ENCODE measurements at regions not wholly inside any gene's neighbourhood (a gene's known extent, or its start where the extent isn't known, plus 50 kb on each side); places are given as distances from the start of the nearest gene placed in this dataset.
"Not testable (repeated sequence)": the region's sequence is repeated elsewhere in the genome, so short reads cannot be mapped to it uniquely, and the experiment has no call there.

DNA sequence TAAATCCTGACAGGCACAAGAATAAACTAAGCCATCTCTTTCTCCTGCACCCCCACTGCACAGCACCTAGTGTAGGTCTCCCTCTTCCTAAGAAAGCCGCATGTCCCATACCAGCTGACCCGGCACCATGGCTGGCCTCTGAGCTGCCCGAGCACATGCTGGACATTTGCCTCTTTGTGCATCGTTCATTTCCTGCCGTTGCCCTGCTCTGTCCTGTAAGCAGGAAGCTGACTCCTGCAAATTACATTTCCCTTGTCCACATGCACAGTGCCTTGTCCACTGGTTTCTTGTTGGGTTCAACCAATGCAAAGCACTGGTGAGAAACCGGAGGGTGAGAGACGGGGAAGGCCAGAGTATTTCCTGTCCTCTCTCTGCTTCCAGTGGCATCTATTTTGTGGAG, 71.6 kb upstream of the PLGLB1 start:
- H3K27me3 ChIP-seq (replicated peaks in 2 of 5; ENCODE audit: control insufficient read depth in 4 of 5, insufficient read depth in 5 of 5, low read length in 4 of 5); H3K4me3 ChIP-seq (ENCODE audit: control insufficient read depth in 1 of 7, extremely low read depth in 1 of 7, insufficient read depth in 4 of 7, low read depth in 2 of 7, low read length in 6 of 7); CTCF ChIA-PET; H3K36me3 ChIP-seq (ENCODE audit: control insufficient read depth in 4 of 4, insufficient read depth in 4 of 4, low read length in 3 of 4); H3K9me3 ChIP-seq (ENCODE audit: control extremely low read depth in 1 of 5, control insufficient read depth in 4 of 5, insufficient read depth in 2 of 5, low read depth in 1 of 5, low read length in 4 of 5); H3K27ac ChIP-seq (ENCODE audit: insufficient read depth in 1 of 2, low read depth in 1 of 2, low read length in 2 of 2, poor library complexity in 1 of 2, severe bottlenecking in 2 of 2); POLR2A ChIA-PET; DNase-seq; H3K4me1 ChIP-seq (ENCODE audit: control extremely low read depth in 1 of 4, control insufficient read depth in 4 of 4, insufficient read depth in 4 of 4, low read length in 3 of 4): not testable (repeated sequence)
- WGBS (ENCODE audit: insufficient coverage), result no CpG with 5 or more reads among the region's 7 CpGs

GRCh38 chr2:87093937-87094529, 72.4 kb upstream of the PLGLB1 start:
- H3K4me3 ChIP-seq (ENCODE audit: control insufficient read depth in 1 of 7, extremely low read depth in 1 of 7, insufficient read depth in 4 of 7, low read depth in 2 of 7, low read length in 6 of 7); CTCF ChIA-PET; POLR2A ChIA-PET: not testable (repeated sequence)

DNA sequence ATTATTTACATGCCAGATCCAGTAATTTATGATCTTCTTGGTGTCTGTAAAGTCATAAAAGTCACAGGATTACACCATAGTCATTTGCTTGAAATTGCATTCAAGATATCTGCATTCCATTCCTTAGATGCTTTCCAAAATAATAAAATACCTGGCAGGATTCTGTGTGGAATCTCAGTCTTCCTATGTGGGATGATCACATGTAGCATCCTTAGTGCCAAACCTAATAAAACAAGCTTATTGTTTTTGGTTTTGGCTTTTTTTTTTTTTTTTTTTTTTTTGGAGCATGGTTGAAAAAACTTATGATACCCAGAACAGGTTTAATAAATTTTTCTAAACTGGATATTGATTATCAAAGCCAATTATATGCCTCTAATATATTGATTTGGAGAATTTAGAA, 74.2 kb upstream of the PLGLB1 start:
- POLR2A ChIA-PET; H3K27me3 ChIP-seq (replicated peaks in 2 of 5; ENCODE audit: control insufficient read depth in 4 of 5, insufficient read depth in 5 of 5, low read length in 4 of 5); H3K4me1 ChIP-seq (ENCODE audit: control extremely low read depth in 1 of 4, control insufficient read depth in 4 of 4, insufficient read depth in 4 of 4, low read length in 3 of 4); H3K4me3 ChIP-seq (ENCODE audit: control insufficient read depth in 1 of 7, extremely low read depth in 1 of 7, insufficient read depth in 4 of 7, low read depth in 2 of 7, low read length in 6 of 7); H3K27ac ChIP-seq (ENCODE audit: insufficient read depth in 1 of 2, low read depth in 1 of 2, low read length in 2 of 2, poor library complexity in 1 of 2, severe bottlenecking in 2 of 2); H3K36me3 ChIP-seq (ENCODE audit: control insufficient read depth in 4 of 4, insufficient read depth in 4 of 4, low read length in 3 of 4); DNase-seq; H3K9me3 ChIP-seq (ENCODE audit: control extremely low read depth in 1 of 5, control insufficient read depth in 4 of 5, insufficient read depth in 2 of 5, low read depth in 1 of 5, low read length in 4 of 5); CTCF ChIA-PET: not testable (repeated sequence)

More at GRCh38 chr2:87093937-87094529, 72.4 kb upstream of the PLGLB1 start:
- not testable (repeated sequence) for H3K27me3 ChIP-seq (replicated peaks in 2 of 5; ENCODE audit: control insufficient read depth in 4 of 5, insufficient read depth in 5 of 5, low read length in 4 of 5); H3K36me3 ChIP-seq (ENCODE audit: control insufficient read depth in 4 of 4, insufficient read depth in 4 of 4, low read length in 3 of 4); H3K4me1 ChIP-seq (ENCODE audit: control extremely low read depth in 1 of 4, control insufficient read depth in 4 of 4, insufficient read depth in 4 of 4, low read length in 3 of 4); DNase-seq; H3K9me3 ChIP-seq (ENCODE audit: control extremely low read depth in 1 of 5, control insufficient read depth in 4 of 5, insufficient read depth in 2 of 5, low read depth in 1 of 5, low read length in 4 of 5); H3K27ac ChIP-seq (ENCODE audit: insufficient read depth in 1 of 2, low read depth in 1 of 2, low read length in 2 of 2, poor library complexity in 1 of 2, severe bottlenecking in 2 of 2)
- WGBS (ENCODE audit: insufficient coverage), result no CpG with 5 or more reads among the region's 12 CpGs

DNA sequence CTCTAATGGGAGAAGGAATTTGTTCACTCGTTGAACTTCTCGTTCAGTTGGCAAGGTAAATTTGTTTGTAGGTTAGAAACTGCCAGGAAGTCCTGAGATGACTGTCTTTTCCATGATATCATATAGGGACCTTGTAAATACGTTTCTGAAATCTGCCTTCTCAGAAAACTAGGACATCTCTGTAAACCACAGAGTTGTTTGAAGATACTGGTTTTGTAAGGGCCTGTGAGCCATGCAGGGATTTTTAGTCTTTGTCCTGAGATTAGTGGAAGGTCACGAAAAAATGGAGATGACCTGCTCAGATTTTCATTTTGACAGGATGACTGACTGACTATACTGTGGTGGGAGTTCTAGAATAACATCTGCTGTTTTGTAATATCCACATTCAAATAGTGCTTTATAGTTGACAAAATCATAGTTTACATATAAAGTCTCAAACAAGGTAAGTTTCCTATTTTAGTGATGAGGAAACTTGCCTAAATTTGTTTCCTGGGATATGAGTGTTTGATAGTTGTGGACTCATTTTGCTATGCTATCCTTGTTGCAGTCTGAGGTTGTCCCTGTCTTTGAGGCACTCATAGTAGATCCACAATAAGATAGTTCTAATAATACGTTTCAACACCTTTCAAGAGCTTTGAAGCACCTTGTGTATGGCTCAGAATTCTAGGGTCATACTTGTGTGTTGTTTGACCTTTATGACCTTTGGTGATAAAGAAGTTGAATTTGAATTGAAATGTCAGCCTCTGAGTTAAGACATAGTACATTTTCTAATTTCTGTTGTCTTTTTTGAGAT, 107.3 kb upstream of the PLGLB1 start:
- H3K27me3 ChIP-seq (replicated peaks in 2 of 5; ENCODE audit: control insufficient read depth in 4 of 5, insufficient read depth in 5 of 5, low read length in 4 of 5); H3K27ac ChIP-seq (ENCODE audit: insufficient read depth in 1 of 2, low read depth in 1 of 2, low read length in 2 of 2, poor library complexity in 1 of 2, severe bottlenecking in 2 of 2); H3K9me3 ChIP-seq (ENCODE audit: control extremely low read depth in 1 of 5, control insufficient read depth in 4 of 5, insufficient read depth in 2 of 5, low read depth in 1 of 5, low read length in 4 of 5); DNase-seq; H3K4me1 ChIP-seq (ENCODE audit: control extremely low read depth in 1 of 4, control insufficient read depth in 4 of 4, insufficient read depth in 4 of 4, low read length in 3 of 4); H3K4me3 ChIP-seq (ENCODE audit: control insufficient read depth in 1 of 7, extremely low read depth in 1 of 7, insufficient read depth in 4 of 7, low read depth in 2 of 7, low read length in 6 of 7); POLR2A ChIA-PET; CTCF ChIA-PET; H3K36me3 ChIP-seq (ENCODE audit: control insufficient read depth in 4 of 4, insufficient read depth in 4 of 4, low read length in 3 of 4): not testable (repeated sequence)
- WGBS (ENCODE audit: insufficient coverage), result no CpG with 5 or more reads among the region's 5 CpGs

GRCh38 chr2:87132577-87132976, 110.9 kb upstream of the PLGLB1 start:
- DNase-seq; POLR2A ChIA-PET; H3K27ac ChIP-seq (ENCODE audit: insufficient read depth in 1 of 2, low read depth in 1 of 2, low read length in 2 of 2, poor library complexity in 1 of 2, severe bottlenecking in 2 of 2); H3K4me1 ChIP-seq (ENCODE audit: control extremely low read depth in 1 of 4, control insufficient read depth in 4 of 4, insufficient read depth in 4 of 4, low read length in 3 of 4); H3K4me3 ChIP-seq (ENCODE audit: control insufficient read depth in 1 of 7, extremely low read depth in 1 of 7, insufficient read depth in 4 of 7, low read depth in 2 of 7, low read length in 6 of 7); CTCF ChIA-PET; H3K9me3 ChIP-seq (ENCODE audit: control extremely low read depth in 1 of 5, control insufficient read depth in 4 of 5, insufficient read depth in 2 of 5, low read depth in 1 of 5, low read length in 4 of 5); H3K27me3 ChIP-seq (replicated peaks in 2 of 5; ENCODE audit: control insufficient read depth in 4 of 5, insufficient read depth in 5 of 5, low read length in 4 of 5); H3K36me3 ChIP-seq (ENCODE audit: control insufficient read depth in 4 of 4, insufficient read depth in 4 of 4, low read length in 3 of 4): not testable (repeated sequence)
- no CpG with 5 or more reads among the region's 2 CpGs for WGBS (ENCODE audit: insufficient coverage)

GRCh38 chr2:87151835-87152493, 130.3 kb upstream of the PLGLB1 start:
- no CpG with 5 or more reads among the region's 7 CpGs for WGBS (ENCODE audit: insufficient coverage)
- H3K4me1 ChIP-seq (ENCODE audit: control extremely low read depth in 1 of 4, control insufficient read depth in 4 of 4, insufficient read depth in 4 of 4, low read length in 3 of 4); DNase-seq; POLR2A ChIA-PET; H3K4me3 ChIP-seq (ENCODE audit: control insufficient read depth in 1 of 7, extremely low read depth in 1 of 7, insufficient read depth in 4 of 7, low read depth in 2 of 7, low read length in 6 of 7); H3K9me3 ChIP-seq (ENCODE audit: control extremely low read depth in 1 of 5, control insufficient read depth in 4 of 5, insufficient read depth in 2 of 5, low read depth in 1 of 5, low read length in 4 of 5); H3K27ac ChIP-seq (ENCODE audit: insufficient read depth in 1 of 2, low read depth in 1 of 2, low read length in 2 of 2, poor library complexity in 1 of 2, severe bottlenecking in 2 of 2); H3K27me3 ChIP-seq (replicated peaks in 2 of 5; ENCODE audit: control insufficient read depth in 4 of 5, insufficient read depth in 5 of 5, low read length in 4 of 5); H3K36me3 ChIP-seq (ENCODE audit: control insufficient read depth in 4 of 4, insufficient read depth in 4 of 4, low read length in 3 of 4); CTCF ChIA-PET: not testable (repeated sequence)

DNA sequence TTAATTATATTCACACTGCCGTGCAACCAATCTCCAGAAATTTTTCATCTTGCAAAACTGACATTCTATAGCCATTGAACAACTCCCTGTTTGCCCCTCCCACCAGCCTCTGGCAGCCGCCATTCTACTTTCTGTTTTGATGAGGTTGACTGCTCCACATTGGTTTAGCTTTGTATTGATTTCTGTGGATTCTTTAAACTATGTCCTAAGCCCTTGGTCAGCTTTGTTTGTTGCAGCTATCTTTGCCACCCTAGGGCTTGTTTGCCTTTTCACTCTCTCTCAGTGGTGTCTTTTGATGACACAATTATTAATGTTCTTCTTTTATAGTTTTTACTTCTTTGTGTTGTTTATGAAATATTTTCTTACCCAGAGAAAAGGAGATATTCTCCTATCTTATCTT, 152.8 kb upstream of the PLGLB1 start:
- H3K4me3 ChIP-seq (ENCODE audit: control insufficient read depth in 1 of 7, extremely low read depth in 1 of 7, insufficient read depth in 4 of 7, low read depth in 2 of 7, low read length in 6 of 7); H3K27ac ChIP-seq (ENCODE audit: insufficient read depth in 1 of 2, low read depth in 1 of 2, low read length in 2 of 2, poor library complexity in 1 of 2, severe bottlenecking in 2 of 2); H3K9me3 ChIP-seq (ENCODE audit: control extremely low read depth in 1 of 5, control insufficient read depth in 4 of 5, insufficient read depth in 2 of 5, low read depth in 1 of 5, low read length in 4 of 5); H3K27me3 ChIP-seq (replicated peaks in 2 of 5; ENCODE audit: control insufficient read depth in 4 of 5, insufficient read depth in 5 of 5, low read length in 4 of 5); H3K36me3 ChIP-seq (ENCODE audit: control insufficient read depth in 4 of 4, insufficient read depth in 4 of 4, low read length in 3 of 4); DNase-seq; CTCF ChIA-PET; H3K4me1 ChIP-seq (ENCODE audit: control extremely low read depth in 1 of 4, control insufficient read depth in 4 of 4, insufficient read depth in 4 of 4, low read length in 3 of 4); POLR2A ChIA-PET: not testable (repeated sequence)
- no CpG with 5 or more reads among the region's 2 CpGs for WGBS (ENCODE audit: insufficient coverage)
